Transverse colon (tissue), 4 donors: ENCODE measurements at regions not wholly inside any gene's neighbourhood (a gene's known extent, or its start where the extent isn't known, plus 50 kb on each side); places are given as distances from the start of the nearest gene placed in this dataset.

Source experiments
- CTCF ChIP-seq, 5 experiments: fragments of 200-600 bp in 3 of 5; fragments of 450-650 bp in 2 of 5; sonication (generic) in 3 of 5; IDR thresholded peaks; 1 replicate in 2 of 5; 2 replicates in 3 of 5; pipeline ENCODE4 v1.5.1; 2016 to 2017; ENCODE audit warnings: antibody characterized with exemption in 5 of 5, inconsistent platforms in 3 of 5, mild to moderate bottlenecking in 2 of 5, moderate library complexity in 1 of 5
- EP300 ChIP-seq: sonication (generic); formaldehyde crosslinking; IDR thresholded peaks from one replicate; pipeline ENCODE4 v1.6.1; 2017; ENCODE audit warnings: antibody characterized with exemption, low read depth
- POLR2A ChIP-seq: fragments of 450-650 bp; IDR thresholded peaks from one replicate; pipeline ENCODE4 v1.6.1; 2016; ENCODE audit warnings: antibody characterized with exemption, mild to moderate bottlenecking, moderate library complexity
- POLR2AphosphoS5 ChIP-seq, 3 donors: sonication (generic); formaldehyde crosslinking; IDR thresholded peaks; one replicate each; pipeline ENCODE4 v1.6.1; 2016; ENCODE audit warnings: antibody characterized with exemption in 3 of 3

GRCh38 chrX:92247076-92247475 lies 467.9 kb downstream of the PCDH11X start:
- no peak for TF ChIP-seq CTCF (IDR thresholded peaks at IDR 0.05)
- no peak for TF ChIP-seq EP300
- TF ChIP-seq POLR2AphosphoS5 (IDR thresholded peaks at IDR 0.05), result no peak
- no peak for TF ChIP-seq POLR2A
